KMS-11 (cell line): ENCODE measurements at regions not wholly inside any gene's neighbourhood (a gene's known extent, or its start where the extent isn't known, plus 50 kb on each side); places are given as distances from the start of the nearest gene placed in this dataset.

Source experiments
- H2AFZ ChIP-seq: fragments of 200-600 bp; sonication (generic); 2 replicates; pipeline ENCODE4 v1.6.1; 2016; ENCODE audit warnings: antibody characterized with exemption, mixed run types, low read depth
- H3K27ac ChIP-seq: fragments of 200-600 bp; sonication (generic); 2 replicates; pipeline ENCODE4 v1.6.1; 2016; ENCODE audit warnings: mild to moderate bottlenecking, mixed run types
- H3K27me3 ChIP-seq: fragments of 200-600 bp; sonication (generic); 2 replicates; pipeline ENCODE4 v1.6.1; 2017; ENCODE audit warnings: mild to moderate bottlenecking, low read depth, mixed run types, moderate library complexity; ENCODE audit not compliant: insufficient read depth
- H3K36me3 ChIP-seq: fragments of 200-600 bp; sonication (generic); 2 replicates; pipeline ENCODE4 v1.6.1; 2017; ENCODE audit warnings: mild to moderate bottlenecking, mixed run types; ENCODE audit not compliant: insufficient read depth
- H3K4me1 ChIP-seq: fragments of 200-600 bp; sonication (generic); 2 replicates; pipeline ENCODE4 v1.6.1; 2016; ENCODE audit warnings: mild to moderate bottlenecking, low read depth, mixed run types; ENCODE audit not compliant: poor library complexity, severe bottlenecking
- H3K4me2 ChIP-seq: fragments of 200-600 bp; sonication (generic); 2 replicates; pipeline ENCODE4 v1.7.0; 2016; ENCODE audit warnings: mild to moderate bottlenecking, mixed run types
- H3K4me3 ChIP-seq: fragments of 200-600 bp; sonication (generic); IDR thresholded peaks from 2 replicates; pipeline ENCODE4 v1.6.1; 2017; ENCODE audit warnings: low read depth, low read length, mixed read lengths; ENCODE audit not compliant: insufficient read depth
- H3K79me2 ChIP-seq: fragments of 200-600 bp; sonication (generic); 2 replicates; pipeline ENCODE4 v1.6.1; 2016; ENCODE audit warnings: low read depth, mixed run types; ENCODE audit not compliant: insufficient read depth
- H3K9ac ChIP-seq: fragments of 200-600 bp; sonication (generic); 2 replicates; pipeline ENCODE4 v1.6.1; 2016; ENCODE audit warnings: mild to moderate bottlenecking, mixed run types
- H4K20me1 ChIP-seq: fragments of 200-600 bp; sonication (generic); 2 replicates; pipeline ENCODE4 v1.6.1; 2016; ENCODE audit warnings: mild to moderate bottlenecking, mixed run types; ENCODE audit not compliant: insufficient read depth
- CTCF ChIP-seq: fragments of 200-600 bp; sonication (generic); conservative IDR thresholded peaks from 2 replicates; pipeline ENCODE4 v1.6.1; 2017; ENCODE audit warnings: low read depth, mild to moderate bottlenecking, antibody characterized with exemption, low read length, moderate library complexity, mixed read lengths

GRCh38 chr13:50404116-50404515, 388.9 kb downstream of the KCNRG start:
- Histone ChIP-seq H3K27ac (no peak overlapping the region), H3K36me3 (no peaks in the 10 kb centered on the region), H4K20me1 (no peaks in the 10 kb centered on the region), H3K4me3 (no peak overlapping the region), H3K27me3 (no peaks in the 10 kb centered on the region), H3K4me2 (no peak overlapping the region), H3K9ac (no peak overlapping the region), H3K4me1 (no peaks in the 10 kb centered on the region), H2AFZ (no peak overlapping the region), H3K79me2 (no peaks in the 10 kb centered on the region)
- TF ChIP-seq CTCF: no peak

- Histone ChIP-seq H3K4me2 (no peak overlapping the region), H3K36me3 (no peaks in the 10 kb centered on the region), H3K27me3 (no peaks in the 10 kb centered on the region), H2AFZ (no peak overlapping the region), H3K27ac (no peak overlapping the region), H3K4me1 (no peaks in the 10 kb centered on the region), H4K20me1 (no peaks in the 10 kb centered on the region), H3K79me2 (no peaks in the 10 kb centered on the region), H3K9ac (no peak overlapping the region), H3K4me3 (no peak overlapping the region)
- TF ChIP-seq CTCF: no peak
Observed at GRCh38 chr13:50404769-50405168, 389.5 kb downstream of the KCNRG start.

GRCh38 chr13:50406831-50407230, 391.6 kb downstream of the KCNRG start:
- no peak for TF ChIP-seq CTCF

GRCh38 chr13:50408068-50408467, 392.8 kb downstream of the KCNRG start:
- Histone ChIP-seq H3K9ac (no peak overlapping the region), H2AFZ (no peak overlapping the region)
- TF ChIP-seq CTCF: no peak

More at GRCh38 chr13:50406831-50407230, 391.6 kb downstream of the KCNRG start:
- Histone ChIP-seq H3K36me3 (no peaks in the 10 kb centered on the region), H3K4me3 (no peak overlapping the region), H3K4me2 (no peak overlapping the region), H4K20me1 (no peaks in the 10 kb centered on the region), H3K79me2 (no peaks in the 10 kb centered on the region), H3K9ac (no peak overlapping the region), H3K4me1 (no peaks in the 10 kb centered on the region), H3K27me3 (no peaks in the 10 kb centered on the region), H3K27ac (no peak overlapping the region), H2AFZ (no peak overlapping the region)

GRCh38 chr13:50409220-50409619, 394.0 kb downstream of the KCNRG start:
- Histone ChIP-seq H2AFZ (no peak overlapping the region), H3K27ac (no peak overlapping the region), H3K4me1 (no peaks in the 10 kb centered on the region), H3K4me3 (no peak overlapping the region), H3K27me3 (no peaks in the 10 kb centered on the region), H4K20me1 (no peaks in the 10 kb centered on the region), H3K9ac (no peak overlapping the region), H3K4me2 (no peak overlapping the region), H3K79me2 (no peaks in the 10 kb centered on the region), H3K36me3 (no peaks in the 10 kb centered on the region)
- TF ChIP-seq CTCF: no peak

More at GRCh38 chr13:50408068-50408467, 392.8 kb downstream of the KCNRG start:
- H4K20me1 ChIP-seq: no peaks in the 10 kb centered on the region
- no peaks in the 10 kb centered on the region for H3K36me3 ChIP-seq
- no peaks in the 10 kb centered on the region for H3K4me1 ChIP-seq
- H3K4me3 ChIP-seq: no peak overlapping the region
- H3K4me2 ChIP-seq: no peak overlapping the region
- H3K79me2 ChIP-seq: no peaks in the 10 kb centered on the region
- no peaks in the 10 kb centered on the region for H3K27me3 ChIP-seq
- H3K27ac ChIP-seq: no peak overlapping the region
